HCT116 (cell line): ENCODE measurements at regions not wholly inside any gene's neighbourhood (a gene's known extent, or its start where the extent isn't known, plus 50 kb on each side); places are given as distances from the start of the nearest gene placed in this dataset.
A peak's percentile ranks its signal among the peaks of the same experiment; 100 is the strongest.

Experiments used
- ATAC-seq: fragments of 200-7000 bp; cut with Tn5 transposase; 2 replicates; pipeline ENCODE4 v1.9.1; 2020; ENCODE audit warnings: mild to moderate bottlenecking, moderate library complexity
- BruUV-seq: library from RNA; stranded (reverse); fragments of 400-500 nt; replicated peaks from 2 replicates; lab custom pipeline; 2021; lab: Mats Ljungman, UMichigan
- CTCF ChIA-PET: fragments of 300-600 bp; sonication (Branson Sonifier 250); formaldehyde crosslinking; loops from one replicate; lab custom pipeline; 2021; ENCODE audit warnings: antibody characterized with exemption; lab: Charles Lee
- POLR2A ChIA-PET: fragments of 300-600, 350-600 bp; sonication (Branson Sonifier 250); formaldehyde crosslinking; loops from one replicate; lab custom pipeline; 2021; ENCODE audit warnings: antibody characterized with exemption; lab: Charles Lee
- RAD21 ChIA-PET, 2 experiments: fragments of 300-600 bp; sonication (Branson Sonifier 250); formaldehyde crosslinking; loops; one replicate each; lab custom pipeline; 2023; ENCODE audit warnings: low total read pairs in 2 of 2; ENCODE audit not compliant: uncharacterized antibody in 2 of 2, unreplicated experiment in 2 of 2, low non-redundant PET in 1 of 2; lab: Charles Lee
- DNase-seq: peaks from one replicate; pipeline ENCODE4 v3.0.0-alpha.2; 2010; ENCODE audit warnings: low read depth, low spot score
- H2AFZ ChIP-seq: fragments of 200-600 bp; shearing (Covaris generic), sonication (generic); 2 replicates; pipeline ENCODE4 v1.6.1; 2017; ENCODE audit warnings: low read depth, mixed run types, mixed read lengths, antibody characterized with exemption, low read length; ENCODE audit not compliant: poor library complexity, severe bottlenecking
- H3K27ac ChIP-seq: 2 replicates; pipeline ENCODE4 v1.5.1; 2012; ENCODE audit warnings: low read depth, low read length
- H3K27me3 ChIP-seq: fragments of 200-600 bp; sonication (generic); 2 replicates; pipeline ENCODE4 v1.6.1; 2016; ENCODE audit warnings: mixed run types, low read length, mixed read lengths; ENCODE audit not compliant: insufficient read depth
- H3K36me3 ChIP-seq, 2 experiments: fragments of 200-500 bp in 1 of 2; fragments of 200-600 bp in 1 of 2; sonication (Bioruptor generic) in 1 of 2; sonication (generic) in 1 of 2; 2 replicates each; pipeline versions ENCODE4 v1.5.1 to v1.6.1; 2014 to 2016; ENCODE audit warnings: low read length in 2 of 2, inconsistent platforms in 1 of 2, mixed read lengths in 1 of 2, mixed run types in 1 of 2; ENCODE audit not compliant: insufficient read depth in 2 of 2, control insufficient read depth in 1 of 2
- H3K4me1 ChIP-seq, 2 experiments: fragments of 200-600 bp in 1 of 2; sonication (generic) in 1 of 2; 2 replicates each; pipeline versions ENCODE4 v1.5.1 to v1.6.1; 2012 to 2017; ENCODE audit warnings: low read length in 2 of 2, inconsistent platforms in 1 of 2, mild to moderate bottlenecking in 1 of 2, mixed read lengths in 1 of 2, mixed run types in 1 of 2, moderate library complexity in 1 of 2; ENCODE audit not compliant: insufficient read depth in 2 of 2, control insufficient read depth in 1 of 2
- H3K4me2 ChIP-seq: fragments of 200-600 bp; sonication (generic); 2 replicates; pipeline ENCODE4 v1.6.1; 2017; ENCODE audit warnings: mixed run types, low read length, mixed read lengths
- H3K4me3 ChIP-seq, 2 experiments: fragments of 200-600 bp in 1 of 2; sonication (generic) in 1 of 2; replicated peaks in 1 of 2; 2 replicates each; pipeline ENCODE4 v1.5.1; 2011 to 2016; ENCODE audit warnings: low read length in 2 of 2, control low read depth in 1 of 2, low read depth in 1 of 2, mild to moderate bottlenecking in 1 of 2, mixed read lengths in 1 of 2, mixed run types in 1 of 2
- H3K79me2 ChIP-seq: fragments of 200-600 bp; sonication (generic); 2 replicates; pipeline ENCODE4 v1.6.1; 2017; ENCODE audit warnings: mild to moderate bottlenecking, mixed run types, low read length, moderate library complexity, mixed read lengths; ENCODE audit not compliant: insufficient read depth
- H3K9ac ChIP-seq: fragments of 200-600 bp; sonication (generic); 2 replicates; pipeline ENCODE4 v1.6.1; 2016; ENCODE audit warnings: low read length, mixed read lengths
- H3K9me2 ChIP-seq: fragments of 200-600 bp; sonication (generic), shearing (Covaris generic); 2 replicates; pipeline ENCODE4 v1.6.1; 2017; ENCODE audit warnings: mixed run types, mild to moderate bottlenecking, moderate library complexity; ENCODE audit not compliant: insufficient read depth
- H3K9me3 ChIP-seq, 2 experiments: fragments of 200-500 bp in 1 of 2; fragments of 200-600 bp in 1 of 2; sonication (Bioruptor generic) in 1 of 2; sonication (generic) in 1 of 2; 2 replicates each; pipeline ENCODE4 v1.6.1; 2014 to 2017; ENCODE audit warnings: low read length in 2 of 2, mixed read lengths in 2 of 2, inconsistent platforms in 1 of 2, low read depth in 1 of 2, mild to moderate bottlenecking in 1 of 2, mixed run types in 1 of 2, moderate library complexity in 1 of 2; ENCODE audit not compliant: control insufficient read depth in 1 of 2, insufficient read depth in 1 of 2
- H4K20me1 ChIP-seq: fragments of 200-600 bp; sonication (generic), shearing (Covaris generic); 2 replicates; pipeline ENCODE4 v1.6.1; 2017; ENCODE audit warnings: mixed run types, mild to moderate bottlenecking, moderate library complexity; ENCODE audit not compliant: insufficient read depth
- CBX3 ChIP-seq: IDR thresholded peaks from 2 replicates; pipeline ENCODE4 v1.6.1; 2012; ENCODE audit warnings: low read depth
- CEBPB ChIP-seq: IDR thresholded peaks from 2 replicates; pipeline ENCODE4 v1.6.1; 2012; ENCODE audit warnings: low read depth
- ELF1 ChIP-seq: IDR thresholded peaks from 2 replicates; pipeline ENCODE4 v1.6.1; 2012; ENCODE audit warnings: low read depth, borderline replicate concordance
- EZH2 ChIP-seq: fragments of 200-600 bp; sonication (generic); IDR thresholded peaks from 2 replicates; pipeline ENCODE4 v1.6.1; 2017; ENCODE audit warnings: antibody characterized with exemption, mixed run types
- FOSL1 ChIP-seq: IDR thresholded peaks from 2 replicates; pipeline ENCODE4 v1.6.1; 2012; ENCODE audit warnings: low read depth
- JUND ChIP-seq: IDR thresholded peaks from 2 replicates; pipeline ENCODE4 v1.6.1; 2012
- POLR2AphosphoS5 ChIP-seq: IDR thresholded peaks from 2 replicates; pipeline ENCODE4 v1.6.1; 2011; ENCODE audit warnings: mild to moderate bottlenecking, low read depth, low read length, moderate library complexity
- SIN3A ChIP-seq: IDR thresholded peaks from 2 replicates; pipeline ENCODE4 v1.6.1; 2012; ENCODE audit warnings: low read depth
- YY1 ChIP-seq: IDR thresholded peaks from 2 replicates; pipeline ENCODE4 v1.6.1; 2011; ENCODE audit warnings: low read length, low read depth, moderate library complexity, mild to moderate bottlenecking; ENCODE audit not compliant: insufficient replicate concordance; ENCODE audit errors: extremely low read depth
- ZFX ChIP-seq: fragments of 450-650 bp; IDR thresholded peaks from 2 replicates; pipeline ENCODE4 v1.6.1; 2017
- ZNF274 ChIP-seq: fragments of 200-500 bp; sonication (Bioruptor generic); IDR thresholded peaks from 2 replicates; pipeline ENCODE4 v1.6.1; 2014; ENCODE audit warnings: mild to moderate bottlenecking, low read depth, low read length, inconsistent platforms
- intact Hi-C: fragments of 100-400 bp; cut with micrococcal nuclease; formaldehyde crosslinking; loops from 2 replicates; pipeline ENCODE4 v1.10.0; 2022
- TF ChIP-seq, protein P1 (sequence below): IDR thresholded peaks from 2 replicates; pipeline ENCODE4 v1.6.1; 2011; ENCODE audit warnings: mild to moderate bottlenecking, low read length, moderate library complexity; ENCODE audit not compliant: insufficient replicate concordance; ENCODE audit errors: extremely low read depth
- TF ChIP-seq, protein P2 (sequence below): IDR thresholded peaks from 2 replicates; pipeline ENCODE4 v1.6.1; 2012; ENCODE audit warnings: low read depth
- TF ChIP-seq, protein P3 (sequence below), 3 experiments: fragments of 200-600 bp in 1 of 3; sonication (generic) in 1 of 3; IDR thresholded peaks in 2 of 3; conservative IDR thresholded peaks in 1 of 3; 2 replicates each; pipeline ENCODE4 v1.5.1; 2012 to 2017; ENCODE audit warnings: low read depth in 2 of 3, low read length in 2 of 3, antibody characterized with exemption in 1 of 3, borderline replicate concordance in 1 of 3, control low read depth in 1 of 3, mild to moderate bottlenecking in 1 of 3, mixed read lengths in 1 of 3, mixed run types in 1 of 3, moderate library complexity in 1 of 3; ENCODE audit not compliant: insufficient read depth in 1 of 3
- TF ChIP-seq, protein P4 (sequence below): IDR thresholded peaks from 2 replicates; pipeline ENCODE4 v1.6.1; 2012

DNA sequence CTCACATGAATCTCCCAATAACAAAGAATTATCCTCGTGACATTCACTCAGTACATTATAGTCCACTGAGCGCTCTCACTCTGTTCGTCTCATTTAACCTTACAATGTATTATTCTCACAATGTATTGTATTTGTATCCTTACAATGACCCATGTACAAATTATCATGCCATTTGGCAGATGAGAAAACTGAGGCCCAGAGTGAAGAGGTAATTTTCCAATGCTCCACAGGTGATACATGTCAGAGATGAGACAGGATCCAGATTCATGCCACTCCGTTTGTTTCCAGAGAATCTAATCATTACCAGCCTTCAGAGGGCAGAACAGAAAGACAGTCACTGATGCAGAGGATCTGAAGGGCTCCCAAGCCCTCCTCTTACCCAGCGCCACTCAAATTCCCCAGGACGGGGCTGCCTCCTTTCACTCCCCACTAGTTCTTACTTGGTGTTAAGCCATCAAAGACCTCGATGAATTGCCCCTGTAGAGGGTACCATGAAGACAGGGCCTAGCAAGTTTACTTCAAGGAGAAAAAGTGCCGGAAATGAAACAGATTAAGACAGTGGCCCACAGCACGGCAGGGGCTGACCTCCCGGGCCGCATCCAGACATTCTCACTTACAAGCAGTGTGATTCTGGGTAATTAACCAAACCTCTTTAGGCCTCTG lies 98.4 kb upstream of the MBOAT2 start:
- no peak for ATAC-seq
- Histone ChIP-seq H3K9ac (no peak overlapping the region), H3K4me3 (no peak overlapping the region), H3K27me3 (no peaks in the 10 kb centered on the region), H4K20me1 (no peaks in the 10 kb centered on the region), H3K4me1 (peaks cover 19 to 43% of the 10 kb centered on the region in 2 experiments), H3K36me3 (no peaks in the 10 kb centered on the region), H3K9me3 (no peaks in the 10 kb centered on the region), H3K4me2 (peak overlapping the region; percentile 78), H2AFZ (no peak overlapping the region), H3K9me2 (no peaks in the 10 kb centered on the region), H3K79me2 (no peaks in the 10 kb centered on the region), H3K27ac (no peak overlapping the region)
- no peak for DNase-seq
- no TSS peak for BruUV-seq
- POLR2A ChIA-PET: no interaction called here
- TF ChIP-seq ZNF274 (no peak), JUND (no peak), POLR2AphosphoS5 (no peak), FOSL1 (no peak), EZH2 (no peak), YY1 (no peak), CEBPB (no peak), ZFX (no peak), SIN3A (no peak), CBX3 (no peak), ELF1 (no peak)
- TF ChIP-seq, protein P1, sequence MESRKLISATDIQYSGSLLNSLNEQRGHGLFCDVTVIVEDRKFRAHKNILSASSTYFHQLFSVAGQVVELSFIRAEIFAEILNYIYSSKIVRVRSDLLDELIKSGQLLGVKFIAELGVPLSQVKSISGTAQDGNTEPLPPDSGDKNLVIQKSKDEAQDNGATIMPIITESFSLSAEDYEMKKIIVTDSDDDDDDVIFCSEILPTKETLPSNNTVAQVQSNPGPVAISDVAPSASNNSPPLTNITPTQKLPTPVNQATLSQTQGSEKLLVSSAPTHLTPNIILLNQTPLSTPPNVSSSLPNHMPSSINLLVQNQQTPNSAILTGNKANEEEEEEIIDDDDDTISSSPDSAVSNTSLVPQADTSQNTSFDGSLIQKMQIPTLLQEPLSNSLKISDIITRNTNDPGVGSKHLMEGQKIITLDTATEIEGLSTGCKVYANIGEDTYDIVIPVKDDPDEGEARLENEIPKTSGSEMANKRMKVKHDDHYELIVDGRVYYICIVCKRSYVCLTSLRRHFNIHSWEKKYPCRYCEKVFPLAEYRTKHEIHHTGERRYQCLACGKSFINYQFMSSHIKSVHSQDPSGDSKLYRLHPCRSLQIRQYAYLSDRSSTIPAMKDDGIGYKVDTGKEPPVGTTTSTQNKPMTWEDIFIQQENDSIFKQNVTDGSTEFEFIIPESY: no peak
- TF ChIP-seq, protein P2, sequence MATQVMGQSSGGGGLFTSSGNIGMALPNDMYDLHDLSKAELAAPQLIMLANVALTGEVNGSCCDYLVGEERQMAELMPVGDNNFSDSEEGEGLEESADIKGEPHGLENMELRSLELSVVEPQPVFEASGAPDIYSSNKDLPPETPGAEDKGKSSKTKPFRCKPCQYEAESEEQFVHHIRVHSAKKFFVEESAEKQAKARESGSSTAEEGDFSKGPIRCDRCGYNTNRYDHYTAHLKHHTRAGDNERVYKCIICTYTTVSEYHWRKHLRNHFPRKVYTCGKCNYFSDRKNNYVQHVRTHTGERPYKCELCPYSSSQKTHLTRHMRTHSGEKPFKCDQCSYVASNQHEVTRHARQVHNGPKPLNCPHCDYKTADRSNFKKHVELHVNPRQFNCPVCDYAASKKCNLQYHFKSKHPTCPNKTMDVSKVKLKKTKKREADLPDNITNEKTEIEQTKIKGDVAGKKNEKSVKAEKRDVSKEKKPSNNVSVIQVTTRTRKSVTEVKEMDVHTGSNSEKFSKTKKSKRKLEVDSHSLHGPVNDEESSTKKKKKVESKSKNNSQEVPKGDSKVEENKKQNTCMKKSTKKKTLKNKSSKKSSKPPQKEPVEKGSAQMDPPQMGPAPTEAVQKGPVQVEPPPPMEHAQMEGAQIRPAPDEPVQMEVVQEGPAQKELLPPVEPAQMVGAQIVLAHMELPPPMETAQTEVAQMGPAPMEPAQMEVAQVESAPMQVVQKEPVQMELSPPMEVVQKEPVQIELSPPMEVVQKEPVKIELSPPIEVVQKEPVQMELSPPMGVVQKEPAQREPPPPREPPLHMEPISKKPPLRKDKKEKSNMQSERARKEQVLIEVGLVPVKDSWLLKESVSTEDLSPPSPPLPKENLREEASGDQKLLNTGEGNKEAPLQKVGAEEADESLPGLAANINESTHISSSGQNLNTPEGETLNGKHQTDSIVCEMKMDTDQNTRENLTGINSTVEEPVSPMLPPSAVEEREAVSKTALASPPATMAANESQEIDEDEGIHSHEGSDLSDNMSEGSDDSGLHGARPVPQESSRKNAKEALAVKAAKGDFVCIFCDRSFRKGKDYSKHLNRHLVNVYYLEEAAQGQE: no peak
- TF ChIP-seq, protein P3, sequence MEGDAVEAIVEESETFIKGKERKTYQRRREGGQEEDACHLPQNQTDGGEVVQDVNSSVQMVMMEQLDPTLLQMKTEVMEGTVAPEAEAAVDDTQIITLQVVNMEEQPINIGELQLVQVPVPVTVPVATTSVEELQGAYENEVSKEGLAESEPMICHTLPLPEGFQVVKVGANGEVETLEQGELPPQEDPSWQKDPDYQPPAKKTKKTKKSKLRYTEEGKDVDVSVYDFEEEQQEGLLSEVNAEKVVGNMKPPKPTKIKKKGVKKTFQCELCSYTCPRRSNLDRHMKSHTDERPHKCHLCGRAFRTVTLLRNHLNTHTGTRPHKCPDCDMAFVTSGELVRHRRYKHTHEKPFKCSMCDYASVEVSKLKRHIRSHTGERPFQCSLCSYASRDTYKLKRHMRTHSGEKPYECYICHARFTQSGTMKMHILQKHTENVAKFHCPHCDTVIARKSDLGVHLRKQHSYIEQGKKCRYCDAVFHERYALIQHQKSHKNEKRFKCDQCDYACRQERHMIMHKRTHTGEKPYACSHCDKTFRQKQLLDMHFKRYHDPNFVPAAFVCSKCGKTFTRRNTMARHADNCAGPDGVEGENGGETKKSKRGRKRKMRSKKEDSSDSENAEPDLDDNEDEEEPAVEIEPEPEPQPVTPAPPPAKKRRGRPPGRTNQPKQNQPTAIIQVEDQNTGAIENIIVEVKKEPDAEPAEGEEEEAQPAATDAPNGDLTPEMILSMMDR (IDR thresholded peaks at IDR 0.05 in 2 of 3, conservative IDR thresholded peaks at IDR 0.05 in 1 of 3; ENCODE audit: borderline replicate concordance in 1 of 3, insufficient read depth in 1 of 3, low read depth in 2 of 3, low read length in 2 of 3): no peak
- TF ChIP-seq, protein P4, sequence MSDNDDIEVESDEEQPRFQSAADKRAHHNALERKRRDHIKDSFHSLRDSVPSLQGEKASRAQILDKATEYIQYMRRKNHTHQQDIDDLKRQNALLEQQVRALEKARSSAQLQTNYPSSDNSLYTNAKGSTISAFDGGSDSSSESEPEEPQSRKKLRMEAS: no peak
- RAD21 ChIA-PET: no interaction called here
- CTCF ChIA-PET: no interaction called here
- intact Hi-C loops: no loop called here
